ENCODE measurements at regions not wholly inside any gene's neighbourhood (a gene's known extent, or its start where the extent isn't known, plus 50 kb on each side); places are given as distances from the start of the nearest gene placed in this dataset.

GRCh38 chr10:84824525-84824924, 496.1 kb downstream of the CCSER2 start:
- Mint-ChIP-seq H3K4me3 (no peak overlapping the region), H3K9me3 (no peaks in the 10 kb centered on the region), H3K36me3 (ENCODE audit: low read depth) (no peaks in the 10 kb centered on the region), H3K27me3 (ENCODE audit: low read depth) (no peaks in the 10 kb centered on the region), H3K4me1 (ENCODE audit: low read depth) (no peaks in the 10 kb centered on the region), H3K27ac (no peak overlapping the region)
- intact Hi-C loops (cut with micrococcal nuclease): no loop called here
- no peak for DNase-seq
- CTCF ChIA-PET: no interaction called here

- Mint-ChIP-seq H3K27me3 (ENCODE audit: low read depth) (no peaks in the 10 kb centered on the region), H3K36me3 (ENCODE audit: low read depth) (no peaks in the 10 kb centered on the region), H3K27ac (no peak overlapping the region), H3K4me3 (no peak overlapping the region), H3K9me3 (no peaks in the 10 kb centered on the region), H3K4me1 (ENCODE audit: low read depth) (no peaks in the 10 kb centered on the region)
- intact Hi-C loops (cut with micrococcal nuclease): no loop called here
- no peak for DNase-seq
- CTCF ChIA-PET: interaction anchor here (0.6 kb wide), 1 partner anchor 35 kb away, joined by 3 read pairs; no protein-coding TSS in a partner anchor
Measured at GRCh38 chr10:84825330-84825729, 496.9 kb downstream of the CCSER2 start.

GRCh38 chr10:84826704-84827103, 498.3 kb downstream of the CCSER2 start:
- DNase-seq: no peak
- no peak overlapping the region for H3K27ac Mint-ChIP-seq
- intact Hi-C loops (cut with micrococcal nuclease): no loop called here
- no peak overlapping the region for H3K4me3 Mint-ChIP-seq
- no peaks in the 10 kb centered on the region for H3K36me3 Mint-ChIP-seq (ENCODE audit: low read depth)
- no peaks in the 10 kb centered on the region for H3K9me3 Mint-ChIP-seq
- H3K4me1 Mint-ChIP-seq (ENCODE audit: low read depth): no peaks in the 10 kb centered on the region
- CTCF ChIA-PET: no interaction called here
- no peaks in the 10 kb centered on the region for H3K27me3 Mint-ChIP-seq (ENCODE audit: low read depth)

- CTCF ChIA-PET: no interaction called here
- Mint-ChIP-seq H3K36me3 (ENCODE audit: low read depth) (no peaks in the 10 kb centered on the region), H3K27ac (no peak overlapping the region), H3K4me1 (ENCODE audit: low read depth) (no peaks in the 10 kb centered on the region), H3K4me3 (no peak overlapping the region), H3K9me3 (no peaks in the 10 kb centered on the region), H3K27me3 (ENCODE audit: low read depth) (no peaks in the 10 kb centered on the region)
- DNase-seq: no peak
- intact Hi-C loops (cut with micrococcal nuclease): no loop called here
Measured at GRCh38 chr10:84829131-84829530, 500.7 kb downstream of the CCSER2 start.

GRCh38 chr10:84837041-84837812, 508.8 kb downstream of the CCSER2 start:
- no peaks in the 10 kb centered on the region for H3K27me3 Mint-ChIP-seq (ENCODE audit: low read depth)
- no peak for DNase-seq
- no peak overlapping the region for H3K4me3 Mint-ChIP-seq
- CTCF ChIA-PET: interaction anchor here (0.5 to 0.6 kb wide), 3 partner anchors 31 to 468 kb away, joined by 3 read pairs; no protein-coding TSS in a partner anchor
- intact Hi-C loops (cut with micrococcal nuclease): no loop called here
- no peaks in the 10 kb centered on the region for H3K4me1 Mint-ChIP-seq (ENCODE audit: low read depth)
- H3K36me3 Mint-ChIP-seq (ENCODE audit: low read depth): no peaks in the 10 kb centered on the region
- no peak overlapping the region for H3K27ac Mint-ChIP-seq
- H3K9me3 Mint-ChIP-seq: no peaks in the 10 kb centered on the region

- Mint-ChIP-seq H3K36me3 (ENCODE audit: low read depth) (no peaks in the 10 kb centered on the region), H3K4me3 (no peak overlapping the region)
- CTCF ChIA-PET: interaction anchor here (0.6 kb wide), 1 partner anchor 186 kb away, joined by 3 read pairs; no protein-coding TSS in a partner anchor
Measured at GRCh38 chr10:84837877-84838276, 509.5 kb downstream of the CCSER2 start.

GRCh38 chr10:84838851-84839250, 510.5 kb downstream of the CCSER2 start:
- Mint-ChIP-seq H3K4me3 (no peak overlapping the region), H3K4me1 (ENCODE audit: low read depth) (no peaks in the 10 kb centered on the region), H3K36me3 (ENCODE audit: low read depth) (no peaks in the 10 kb centered on the region), H3K9me3 (no peaks in the 10 kb centered on the region), H3K27me3 (ENCODE audit: low read depth) (no peaks in the 10 kb centered on the region), H3K27ac (no peak overlapping the region)
- DNase-seq: no peak
- CTCF ChIA-PET: no interaction called here
- intact Hi-C loops (cut with micrococcal nuclease): no loop called here

More at GRCh38 chr10:84837877-84838276, 509.5 kb downstream of the CCSER2 start:
- Mint-ChIP-seq H3K27ac (no peak overlapping the region), H3K9me3 (no peaks in the 10 kb centered on the region), H3K27me3 (ENCODE audit: low read depth) (no peaks in the 10 kb centered on the region), H3K4me1 (ENCODE audit: low read depth) (no peaks in the 10 kb centered on the region)
- intact Hi-C loops (cut with micrococcal nuclease): no loop called here
- no peak for DNase-seq

GRCh38 chr10:84842593-84842992, 514.2 kb downstream of the CCSER2 start:
- Mint-ChIP-seq H3K27ac (no peak overlapping the region), H3K4me3 (no peak overlapping the region)
- intact Hi-C loops (cut with micrococcal nuclease): no loop called here

GRCh38 chr10:84844461-84844860, 516.1 kb downstream of the CCSER2 start:
- CTCF ChIA-PET: no interaction called here
- no peaks in the 10 kb centered on the region for H3K4me1 Mint-ChIP-seq (ENCODE audit: low read depth)
- H3K27ac Mint-ChIP-seq: no peak overlapping the region
- no peak for DNase-seq
- H3K4me3 Mint-ChIP-seq: no peak overlapping the region
- no peaks in the 10 kb centered on the region for H3K9me3 Mint-ChIP-seq
- H3K27me3 Mint-ChIP-seq (ENCODE audit: low read depth): no peaks in the 10 kb centered on the region
- intact Hi-C loops (cut with micrococcal nuclease): no loop called here
- no peaks in the 10 kb centered on the region for H3K36me3 Mint-ChIP-seq (ENCODE audit: low read depth)

More at GRCh38 chr10:84842593-84842992, 514.2 kb downstream of the CCSER2 start:
- Mint-ChIP-seq H3K9me3 (no peaks in the 10 kb centered on the region), H3K36me3 (ENCODE audit: low read depth) (no peaks in the 10 kb centered on the region), H3K4me1 (ENCODE audit: low read depth) (no peaks in the 10 kb centered on the region), H3K27me3 (ENCODE audit: low read depth) (no peaks in the 10 kb centered on the region)
- DNase-seq: no peak
- CTCF ChIA-PET: no interaction called here

GRCh38 chr10:84845628-84846261, 517.4 kb downstream of the CCSER2 start:
- Mint-ChIP-seq H3K27me3 (ENCODE audit: low read depth) (no peaks in the 10 kb centered on the region), H3K9me3 (no peaks in the 10 kb centered on the region), H3K36me3 (ENCODE audit: low read depth) (no peaks in the 10 kb centered on the region), H3K27ac (no peak overlapping the region), H3K4me1 (ENCODE audit: low read depth) (no peaks in the 10 kb centered on the region), H3K4me3 (no peak overlapping the region)
- no peak for DNase-seq
- CTCF ChIA-PET: interaction anchor here (1.1 kb wide), 1 partner anchor 911 kb away, joined by 3 read pairs; no protein-coding TSS in a partner anchor
- intact Hi-C loops (cut with micrococcal nuclease): no loop called here

- no peak overlapping the region for H3K4me3 Mint-ChIP-seq
- H3K27ac Mint-ChIP-seq: no peak overlapping the region
- H3K27me3 Mint-ChIP-seq (ENCODE audit: low read depth): no peaks in the 10 kb centered on the region
- H3K36me3 Mint-ChIP-seq (ENCODE audit: low read depth): no peaks in the 10 kb centered on the region
- no peaks in the 10 kb centered on the region for H3K4me1 Mint-ChIP-seq (ENCODE audit: low read depth)
- CTCF ChIA-PET: interaction anchor here (0.7 to 1.1 kb wide), 2 partner anchors 597 to 910 kb away, joined by 3 read pairs; no protein-coding TSS in a partner anchor
- no peak for DNase-seq
- intact Hi-C loops (cut with micrococcal nuclease): no loop called here
- H3K9me3 Mint-ChIP-seq: no peaks in the 10 kb centered on the region
Measured at GRCh38 chr10:84846658-84847316, 518.4 kb downstream of the CCSER2 start.

- H3K9me3 Mint-ChIP-seq: no peaks in the 10 kb centered on the region
- H3K27me3 Mint-ChIP-seq (ENCODE audit: low read depth): peaks cover 2% of the 10 kb centered on the region
- H3K27ac Mint-ChIP-seq: no peak overlapping the region
- no peak for DNase-seq
- CTCF ChIA-PET: no interaction called here
- H3K4me3 Mint-ChIP-seq: no peak overlapping the region
- intact Hi-C loops (cut with micrococcal nuclease): no loop called here
- no peaks in the 10 kb centered on the region for H3K4me1 Mint-ChIP-seq (ENCODE audit: low read depth)
- H3K36me3 Mint-ChIP-seq (ENCODE audit: low read depth): no peaks in the 10 kb centered on the region
Measured at GRCh38 chr10:84848967-84849366, 520.6 kb downstream of the CCSER2 start.
